HG02852 (cell line): ENCODE measurements at regions not wholly inside any gene's neighbourhood (a gene's known extent, or its start where the extent isn't known, plus 50 kb on each side); places are given as distances from the start of the nearest gene placed in this dataset.

Source experiments
- ATAC-seq: cut with Tn5 transposase; IDR thresholded peaks from one replicate; pipeline ENCODE4 v1.9.1; 2021; ENCODE audit warnings: mild to moderate bottlenecking, moderate library complexity; ENCODE audit not compliant: unreplicated experiment

DNA sequence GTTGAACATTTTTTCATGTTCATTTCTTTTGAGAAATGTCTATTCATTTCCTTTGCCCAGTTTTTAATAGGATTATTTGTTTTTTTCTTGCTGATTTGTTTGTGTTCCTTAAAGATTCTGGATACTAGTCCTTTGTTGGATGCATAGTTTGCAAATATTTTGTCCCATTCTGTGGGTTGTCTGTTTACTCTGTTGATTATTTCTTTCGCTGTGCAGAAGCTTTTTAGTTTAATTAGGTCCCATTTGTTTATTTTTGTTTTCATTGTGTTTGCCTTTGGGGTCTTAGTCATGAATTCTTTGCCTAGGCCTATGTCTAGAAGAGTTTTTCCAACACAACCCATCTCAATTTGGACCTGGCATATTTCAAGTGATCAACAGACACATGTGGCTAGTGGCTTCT lies 116.1 kb upstream of the GALNT2 start:
- ATAC-seq, result no peak

DNA sequence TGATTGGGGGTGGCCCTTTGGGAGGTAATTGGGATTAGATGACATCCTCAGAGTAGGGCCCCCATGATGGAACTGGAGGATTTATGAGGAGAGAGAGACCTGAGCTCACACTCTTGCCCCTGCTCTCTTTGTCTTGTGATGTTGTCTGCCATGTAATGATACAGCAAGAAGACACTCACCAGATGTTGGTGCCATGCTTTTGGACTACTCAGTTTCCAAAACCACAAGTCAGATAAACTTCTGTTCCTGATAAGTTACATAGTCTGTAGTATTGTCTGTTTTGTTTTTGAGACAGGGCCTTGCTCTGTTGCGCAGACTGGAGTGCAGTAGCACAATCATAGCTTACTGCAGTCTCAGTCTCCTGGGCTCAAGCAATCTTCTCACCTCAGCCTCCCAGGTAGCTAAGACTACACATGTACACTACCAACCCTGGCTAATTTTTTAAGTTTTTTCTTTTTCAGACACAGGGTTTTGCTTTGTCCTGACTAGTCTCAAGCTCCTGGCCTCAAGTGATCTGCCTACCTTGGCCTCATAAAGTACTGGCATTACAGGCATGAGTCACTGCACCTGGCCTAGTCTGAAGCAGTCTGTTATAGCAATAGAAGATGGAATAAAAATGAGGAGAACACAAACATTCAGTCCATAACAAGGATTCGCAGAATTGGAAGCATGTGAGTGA lies 115.0 kb upstream of the GALNT2 start:
- ATAC-seq, result no peak

DNA sequence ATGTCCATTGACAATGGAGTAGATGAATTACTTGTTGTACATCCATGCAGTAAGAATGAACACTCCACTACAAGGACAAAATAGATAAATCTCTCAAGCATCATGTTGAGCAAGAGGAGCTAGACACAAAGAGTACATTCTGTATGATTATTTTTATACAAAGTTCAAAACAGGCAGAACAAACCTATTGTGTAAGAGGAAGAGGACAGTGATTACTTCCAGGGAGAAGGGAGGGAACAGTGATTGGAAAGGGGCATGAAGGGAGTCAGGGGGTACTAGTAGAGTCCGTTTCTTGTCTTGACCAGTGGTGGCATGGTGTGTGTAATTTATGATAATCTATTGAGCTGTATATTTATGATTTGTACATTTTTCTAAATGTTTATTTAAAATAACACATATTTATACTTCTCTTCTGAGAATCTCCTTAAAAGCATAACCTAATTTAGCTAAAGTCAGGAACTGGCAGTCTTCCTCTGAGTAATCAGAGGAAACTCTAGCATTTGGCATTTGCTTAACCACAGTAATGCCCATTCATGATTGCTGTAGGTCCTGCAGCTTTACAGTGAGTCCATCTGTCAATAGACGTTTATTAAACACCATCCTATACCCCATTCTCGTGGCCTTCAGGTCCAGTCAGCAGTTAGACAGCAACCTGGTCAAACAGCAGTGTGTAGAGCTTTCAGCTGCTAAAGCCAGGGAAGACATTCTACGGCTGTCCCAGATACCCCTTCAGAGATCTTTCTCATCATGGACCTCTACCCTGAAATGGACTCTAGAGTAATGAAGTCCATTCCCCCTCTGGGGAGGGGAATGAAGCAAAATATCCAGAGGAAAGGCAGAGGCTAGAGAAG lies 114.1 kb upstream of the GALNT2 start:
- ATAC-seq, result no peak

DNA sequence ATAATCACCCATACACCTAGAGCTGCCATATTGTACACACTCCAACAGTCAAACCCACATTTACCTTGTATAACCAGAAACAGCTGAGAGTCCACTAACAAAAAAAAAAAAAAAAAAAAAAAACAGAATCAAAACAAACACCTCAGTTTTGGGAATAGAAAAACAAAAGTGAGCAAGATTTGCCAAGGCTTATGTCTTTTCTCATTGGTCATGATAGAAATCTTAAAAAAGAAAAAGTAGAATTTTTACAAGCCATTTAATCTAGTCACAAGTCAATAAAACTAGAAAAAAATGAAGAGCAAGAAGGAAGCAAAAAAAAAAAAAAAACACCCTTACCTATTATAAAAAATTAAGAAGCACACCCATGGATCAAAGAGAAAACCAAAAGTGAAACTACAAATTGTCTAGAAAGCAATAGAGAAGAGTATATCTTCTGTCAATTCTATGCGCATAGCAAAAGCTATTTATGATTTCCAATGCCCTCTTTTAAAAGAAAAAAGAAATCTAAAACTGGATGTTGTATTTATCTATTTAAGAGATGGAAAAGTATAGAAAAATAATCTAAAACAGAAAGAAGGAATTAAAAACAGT lies 113.2 kb upstream of the GALNT2 start:
- no peak for ATAC-seq

DNA sequence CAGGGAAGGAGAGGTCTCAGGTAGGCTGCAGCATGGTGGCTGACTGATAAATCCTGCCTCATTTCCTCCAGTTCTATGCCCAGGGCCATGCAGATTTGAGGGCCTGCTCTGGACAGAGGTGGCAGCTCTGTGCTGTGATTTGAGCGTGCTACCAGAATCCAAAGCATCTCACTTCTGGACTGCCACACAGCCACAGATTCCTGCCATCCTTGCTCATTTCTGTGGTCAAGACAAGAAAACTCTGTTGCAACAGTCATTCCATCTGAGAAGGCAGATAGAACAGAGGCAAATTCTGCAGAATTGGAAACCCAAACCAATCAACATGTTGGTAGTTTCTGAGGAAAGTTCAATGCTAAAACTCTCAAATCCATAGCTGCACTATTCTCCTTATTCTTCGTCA lies 102.8 kb upstream of the GALNT2 start:
- no peak for ATAC-seq

DNA sequence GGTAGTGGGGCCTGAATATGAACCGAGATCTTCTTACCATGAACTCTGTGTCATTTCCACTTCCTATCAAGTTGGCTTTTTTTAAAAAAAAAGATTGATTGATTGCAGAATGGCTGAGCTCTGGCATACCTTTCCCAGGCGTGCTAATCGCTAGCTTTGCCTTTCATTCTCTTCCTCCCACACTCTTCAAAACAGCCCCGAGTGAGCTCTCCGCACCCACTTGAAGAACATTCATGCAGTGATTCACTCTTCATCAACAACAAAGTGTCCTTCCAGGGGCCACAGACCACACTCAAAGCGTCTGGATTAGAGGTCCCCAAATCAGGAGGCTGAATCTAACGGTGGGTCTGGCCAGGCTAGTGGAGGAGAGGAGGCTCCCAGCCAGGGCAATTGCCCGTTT lies 96.3 kb upstream of the GALNT2 start:
- no peak for ATAC-seq

DNA sequence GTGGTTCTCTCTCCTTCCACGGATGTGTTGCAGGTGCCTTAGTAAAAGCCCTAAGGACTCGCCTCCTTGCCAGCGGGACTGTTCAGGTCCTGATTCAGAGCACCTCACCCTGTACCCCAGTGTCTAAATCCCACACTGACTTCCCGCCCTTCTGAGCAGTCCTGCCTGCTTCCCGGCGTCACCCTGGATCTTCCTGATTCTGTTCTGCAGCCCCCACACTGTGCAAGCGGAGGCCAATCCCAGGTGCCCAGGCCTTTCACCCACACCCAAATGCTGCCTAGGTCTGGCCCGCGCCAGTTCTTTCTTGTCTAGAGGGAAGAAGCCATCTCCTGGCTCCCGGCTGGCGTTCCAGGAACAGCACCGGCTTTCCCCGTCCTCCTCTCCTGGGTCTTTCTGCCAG lies 95.9 kb upstream of the GALNT2 start:
- ATAC-seq, result no peak

DNA sequence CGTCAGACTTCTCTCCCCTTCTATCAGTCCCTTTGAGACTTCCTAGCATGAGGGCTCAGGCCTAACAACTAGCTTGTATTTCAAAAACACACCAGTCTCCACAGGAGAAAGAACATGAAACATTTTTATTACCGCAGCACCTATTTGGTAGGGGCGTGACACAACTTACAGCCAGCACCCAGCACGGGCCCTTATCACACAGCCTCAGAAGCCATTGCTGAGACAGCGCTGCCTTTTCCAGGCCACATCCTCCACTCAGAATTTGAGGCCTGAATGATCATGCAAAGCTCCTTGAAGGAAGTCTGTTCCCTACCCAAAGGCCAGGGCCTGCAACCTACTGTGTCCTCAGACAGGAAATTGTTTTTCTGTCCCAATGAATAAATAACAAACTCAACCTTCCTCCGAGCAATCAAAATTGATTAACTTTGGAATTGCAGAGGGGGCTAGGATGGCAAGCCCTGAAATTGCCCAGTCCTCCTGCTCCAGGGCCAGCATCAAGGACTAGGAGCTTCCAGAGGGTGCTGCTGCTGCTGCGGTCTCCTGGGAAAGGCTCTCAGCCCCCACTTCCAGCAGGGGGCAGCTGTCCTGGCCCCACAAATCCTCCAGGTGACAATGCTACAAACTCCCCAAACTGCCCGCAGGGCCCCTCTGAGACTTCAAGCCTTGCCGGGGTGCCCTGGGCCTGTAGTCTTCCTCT lies 94.3 kb upstream of the GALNT2 start:
- ATAC-seq, result no peak

DNA sequence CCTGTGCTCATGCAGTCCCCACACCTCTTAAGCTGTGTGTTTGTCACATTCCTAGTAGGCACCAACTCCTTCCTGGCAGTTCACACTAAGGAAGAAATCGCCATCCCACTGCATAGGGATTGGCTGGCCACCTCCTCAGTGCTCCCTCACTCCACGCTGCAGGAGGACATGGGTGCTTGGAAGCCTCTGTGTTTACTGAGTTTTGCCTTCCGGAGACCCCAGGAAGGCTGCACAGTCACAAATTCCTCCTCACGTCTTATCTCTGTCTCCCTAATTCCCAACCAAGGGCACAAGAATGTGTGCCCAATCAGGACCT lies 93.8 kb upstream of the GALNT2 start:
- ATAC-seq, result no peak

DNA sequence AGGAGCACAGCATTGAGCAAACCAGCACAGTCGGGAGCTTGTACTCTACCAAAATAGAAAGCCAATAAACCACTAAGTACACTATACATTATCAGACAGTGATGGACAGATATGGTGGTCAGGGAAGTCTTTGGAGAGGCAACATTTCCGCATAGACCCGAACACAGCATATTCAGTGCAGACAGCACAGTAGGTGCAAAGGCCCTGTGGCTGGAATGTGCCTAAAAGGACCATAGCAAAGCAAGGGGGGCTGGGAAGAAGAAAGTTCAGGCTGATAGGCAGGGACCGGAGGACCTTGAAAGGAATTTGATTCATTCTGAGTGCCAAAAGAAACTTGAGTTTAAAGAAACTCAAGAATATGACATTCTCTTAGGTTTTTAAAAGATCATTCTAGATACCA lies 92.0 kb upstream of the GALNT2 start:
- ATAC-seq, result no peak

DNA sequence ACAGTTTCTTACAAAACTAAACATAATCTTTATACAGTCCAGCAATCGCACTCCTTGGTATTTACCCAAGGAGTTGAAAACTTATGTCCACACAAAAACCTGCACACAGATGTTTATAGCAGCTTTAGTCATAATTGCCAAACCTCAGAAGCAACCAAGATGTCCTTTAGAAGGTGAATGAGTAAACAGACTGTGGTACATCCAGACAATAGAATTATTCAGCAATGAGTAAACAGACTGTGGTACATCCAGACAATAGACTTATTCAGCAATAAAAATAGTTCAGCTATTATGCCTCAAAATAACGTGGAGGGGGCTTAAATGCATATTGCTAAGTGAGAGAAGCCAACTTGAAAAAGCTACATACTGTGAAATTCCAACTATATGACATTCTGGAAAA lies 87.0 kb upstream of the GALNT2 start:
- ATAC-seq, result no peak

DNA sequence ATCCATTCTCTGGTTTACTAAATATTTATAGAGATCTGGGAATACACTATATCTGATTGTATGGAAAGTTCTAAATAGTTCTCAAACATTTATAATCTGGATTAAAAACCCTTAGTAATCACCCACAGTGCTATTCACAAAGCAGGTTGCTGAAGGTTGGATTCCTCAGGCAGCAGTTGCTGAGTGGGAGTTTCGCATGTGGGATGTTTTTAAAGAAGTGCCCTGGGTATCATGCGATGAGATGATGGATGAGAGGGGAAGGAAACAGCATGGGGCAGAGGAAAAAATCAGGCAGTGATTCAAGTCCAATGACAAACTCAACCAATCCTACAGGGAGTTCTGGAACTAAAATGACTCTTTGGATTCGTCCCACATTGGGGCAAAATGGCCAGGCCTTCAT lies 85.3 kb upstream of the GALNT2 start:
- no peak for ATAC-seq

DNA sequence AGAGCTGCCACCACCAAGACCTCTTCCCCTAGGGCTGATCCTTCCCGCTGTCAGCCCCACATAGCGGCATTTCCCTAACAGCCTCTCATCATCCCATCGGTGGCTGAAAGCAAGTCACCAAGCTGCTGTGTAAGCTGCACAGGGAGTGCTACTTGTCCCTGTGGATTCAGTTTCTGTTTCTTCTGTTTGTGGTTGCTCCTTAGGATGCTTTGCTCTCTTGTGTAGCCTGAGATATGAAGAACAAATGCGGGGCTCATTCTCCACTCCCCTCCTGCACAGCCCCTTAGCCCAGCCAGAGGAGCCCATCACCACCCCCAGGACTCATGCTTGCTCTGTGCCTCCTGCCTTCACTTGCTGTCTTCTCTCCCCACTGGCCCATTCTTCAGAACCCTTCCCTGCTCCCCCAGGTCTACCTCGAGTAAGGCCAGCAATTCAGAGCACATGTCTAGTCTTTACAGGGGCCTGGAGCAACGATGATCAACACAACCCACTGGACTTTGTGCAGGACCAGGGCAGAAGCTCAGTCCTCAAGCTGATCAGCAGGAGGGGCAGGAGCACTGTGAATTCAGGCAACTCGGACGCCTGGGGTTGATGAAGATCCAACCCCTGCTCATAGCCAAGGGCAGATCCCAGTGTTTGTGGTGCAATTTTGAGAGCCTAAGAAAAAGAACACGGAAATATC lies 82.6 kb upstream of the GALNT2 start:
- no peak for ATAC-seq

DNA sequence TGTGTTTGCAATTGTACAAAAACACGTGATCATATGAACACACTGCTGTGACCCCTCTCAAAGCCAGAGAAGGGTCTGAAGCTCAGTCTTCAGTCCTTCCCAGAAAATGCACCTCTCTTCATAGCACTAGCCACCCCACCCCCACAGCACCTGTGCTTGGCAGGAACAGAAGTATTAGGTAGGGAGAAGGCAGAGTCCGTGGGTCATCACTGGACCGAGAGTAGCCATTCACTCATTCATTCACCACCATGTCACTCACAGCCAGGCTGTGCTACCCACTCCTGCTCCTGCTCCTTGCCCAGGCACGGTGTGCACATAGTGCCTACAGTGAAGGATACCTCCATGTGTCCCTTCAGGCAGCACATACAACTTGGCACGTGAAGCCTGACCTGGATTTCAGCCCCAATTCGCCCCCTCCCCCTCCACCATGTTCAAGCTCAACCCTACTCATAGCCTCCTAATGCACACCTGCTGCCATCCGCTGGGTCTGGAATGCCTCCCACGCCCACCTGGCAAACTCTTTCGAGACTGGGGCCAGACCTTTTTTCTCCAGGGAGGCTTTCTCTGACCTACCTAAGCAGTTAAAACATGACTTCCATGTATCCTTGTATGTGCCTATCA lies 81.9 kb upstream of the GALNT2 start:
- ATAC-seq, result no peak

DNA sequence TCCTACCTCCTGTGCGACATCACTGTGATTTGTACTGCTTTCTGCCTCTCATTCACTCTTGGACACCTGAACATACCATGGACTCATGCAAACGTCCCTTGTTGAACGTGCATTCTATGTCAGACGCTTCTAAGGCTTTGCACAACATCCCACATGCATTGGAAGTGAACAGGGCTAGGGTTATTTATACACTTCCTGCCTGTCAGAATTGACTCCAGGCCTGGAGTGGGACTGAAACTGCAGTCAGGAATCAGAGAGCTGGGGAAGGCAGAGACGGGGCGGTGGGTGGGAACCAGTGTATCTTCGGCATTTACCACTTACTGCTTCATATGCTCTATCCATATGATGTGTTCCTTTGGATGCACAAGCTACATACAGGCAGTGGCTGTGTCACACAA lies 81.4 kb upstream of the GALNT2 start:
- no peak for ATAC-seq

DNA sequence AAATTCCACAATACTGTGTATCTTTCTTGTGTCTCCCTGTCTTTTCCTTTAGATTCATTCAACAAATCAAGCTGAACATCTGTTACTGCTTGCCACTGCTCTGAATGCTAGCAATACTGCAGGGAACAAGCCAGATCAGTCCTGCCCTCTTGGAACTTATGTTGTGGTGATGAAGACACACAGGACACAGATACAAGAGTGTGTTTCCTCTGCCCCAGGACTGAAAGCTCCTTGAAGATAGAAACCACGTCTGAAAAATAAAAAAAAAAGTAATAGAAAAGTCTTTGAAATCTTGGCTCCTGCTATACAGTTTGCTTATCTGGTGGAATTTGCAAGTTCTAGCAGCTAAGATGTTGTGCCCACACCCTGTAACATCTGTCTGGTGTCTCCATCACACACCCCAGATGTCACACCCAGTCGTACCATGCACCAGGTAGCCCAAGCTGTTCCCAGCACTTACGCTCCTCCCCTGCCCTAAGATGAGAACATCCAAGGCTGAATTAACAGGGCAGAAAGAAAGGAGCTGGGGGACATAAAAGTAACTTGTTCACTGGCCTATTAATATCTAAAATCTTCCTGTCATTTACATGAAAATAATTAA lies 80.2 kb upstream of the GALNT2 start:
- ATAC-seq, result no peak

DNA sequence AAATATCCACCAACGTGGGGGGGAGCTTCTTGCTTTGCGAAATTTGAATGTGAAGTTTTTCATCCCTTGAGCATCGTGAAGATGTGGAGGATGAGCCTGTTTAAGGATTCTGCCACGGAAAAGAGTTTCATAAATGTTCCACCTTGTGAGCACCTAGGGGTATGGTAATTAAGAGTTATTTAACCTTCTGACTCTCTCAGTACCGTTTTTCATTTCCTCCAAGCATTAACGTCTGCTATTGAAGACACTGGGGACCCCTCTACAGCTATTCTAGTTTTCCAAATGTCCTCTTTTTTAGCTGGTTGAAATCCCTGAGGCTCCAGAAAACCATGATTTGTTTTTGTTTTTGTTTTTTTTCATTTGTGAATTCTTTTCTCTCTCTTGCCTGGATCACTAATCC lies 79.1 kb upstream of the GALNT2 start:
- no peak for ATAC-seq

DNA sequence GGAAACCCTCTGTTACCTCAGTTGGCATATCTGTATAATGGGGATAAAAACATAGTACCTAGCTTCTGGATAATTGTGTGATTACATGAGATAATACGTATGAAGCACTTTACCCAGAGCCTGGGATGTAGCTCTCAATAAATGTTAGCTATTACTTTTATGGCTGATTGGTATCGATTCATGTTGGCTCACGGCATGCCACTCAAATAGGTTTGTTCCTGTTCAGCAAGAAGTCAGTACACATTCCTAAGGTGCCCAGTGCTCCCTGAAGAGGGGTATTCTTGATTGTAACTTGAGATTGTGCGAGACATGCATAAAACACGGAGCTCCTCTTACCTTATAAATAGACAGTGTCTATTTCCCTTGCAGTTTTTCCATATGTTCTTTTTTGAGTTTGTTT lies 78.5 kb upstream of the GALNT2 start:
- no peak for ATAC-seq

DNA sequence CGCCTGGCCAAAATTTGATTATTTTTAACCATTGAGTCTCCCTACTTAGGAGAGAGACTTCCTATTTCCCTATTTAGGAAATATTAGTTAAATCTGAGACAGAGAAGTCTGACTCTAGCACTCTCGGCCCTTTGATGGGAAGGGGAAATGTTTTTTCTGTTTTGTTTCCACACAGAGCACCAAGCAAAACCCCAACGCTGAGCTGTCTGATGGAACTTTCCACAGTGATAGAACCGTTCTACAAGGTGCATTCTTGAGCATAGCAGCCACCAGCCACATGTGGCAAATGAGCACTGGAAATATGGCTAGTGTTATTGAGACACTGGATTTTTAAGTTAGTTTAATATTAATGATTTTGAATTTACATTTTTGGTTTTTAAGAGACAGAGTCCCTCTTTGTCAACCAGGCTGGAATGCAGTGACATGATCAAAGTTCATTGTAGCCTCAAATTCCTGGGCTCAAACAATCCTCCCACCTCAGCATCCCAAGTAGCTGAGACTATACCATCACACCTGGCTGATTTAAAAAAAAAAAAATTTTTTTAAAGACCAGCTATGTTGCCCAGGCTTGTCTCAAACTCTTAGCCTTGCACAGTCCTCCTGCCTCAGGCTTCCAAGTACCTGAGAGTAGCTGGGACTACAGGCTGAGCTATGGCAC lies 77.3 kb upstream of the GALNT2 start:
- ATAC-seq, result no peak

DNA sequence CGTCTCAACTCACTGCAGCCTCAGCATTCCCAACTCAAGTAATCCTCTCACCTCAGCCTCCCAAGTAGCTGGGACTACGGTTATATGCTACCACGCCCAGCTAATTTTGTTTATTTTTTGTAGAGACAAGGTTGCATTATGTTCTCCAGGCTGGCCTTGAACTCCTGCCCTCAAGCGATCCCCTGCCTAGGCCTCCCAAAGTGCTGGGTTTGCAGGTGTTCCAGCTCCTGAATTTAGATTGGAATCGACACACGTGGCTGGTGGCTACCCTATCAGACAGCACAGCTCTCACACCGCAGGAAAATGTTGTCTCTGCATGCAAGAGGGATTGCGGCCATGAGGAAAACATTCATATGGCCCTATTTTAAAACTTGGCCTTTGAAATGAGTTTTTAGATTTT lies 76.7 kb upstream of the GALNT2 start:
- ATAC-seq, result no peak
